Mesodermal cell (in vitro differentiated cells): ENCODE measurements at regions not wholly inside any gene's neighbourhood (a gene's known extent, or its start where the extent isn't known, plus 50 kb on each side); places are given as distances from the start of the nearest gene placed in this dataset.

Experiments
- H3K27ac ChIP-seq: 2 replicates; pipeline ENCODE4 v1.7.0; 2013; ENCODE audit warnings: mild to moderate bottlenecking, low read depth, low read length, moderate library complexity; ENCODE audit not compliant: severe bottlenecking
- H3K36me3 ChIP-seq: 2 replicates; pipeline ENCODE4 v1.7.1; 2013; ENCODE audit warnings: mild to moderate bottlenecking, low read length, moderate library complexity; ENCODE audit not compliant: control insufficient read depth, insufficient read depth
- H3K4me1 ChIP-seq: one replicate; pipeline ENCODE4 v1.7.1; 2013; ENCODE audit warnings: mild to moderate bottlenecking, low read length; ENCODE audit not compliant: insufficient read depth, control insufficient read depth, poor library complexity, severe bottlenecking
- H3K4me3 ChIP-seq: 2 replicates; pipeline ENCODE4 v1.7.0; 2013; ENCODE audit warnings: low read length, control low read depth, mild to moderate bottlenecking; ENCODE audit not compliant: insufficient read depth, poor library complexity, severe bottlenecking; ENCODE audit errors: extremely low read depth
- H3K9me3 ChIP-seq: 2 replicates; pipeline ENCODE4 v1.7.1; 2013; ENCODE audit warnings: mild to moderate bottlenecking, low read length, moderate library complexity; ENCODE audit not compliant: control insufficient read depth
- WGBS, 2 experiments: methylation state at CpG; one replicate each; pipeline ENCODE4 v1.1.5; 2013; ENCODE audit warnings: missing lambda C conversion rate in 2 of 2; ENCODE audit not compliant: insufficient coverage in 2 of 2; 5-methylcytosine and 5-hydroxymethylcytosine counted together

DNA sequence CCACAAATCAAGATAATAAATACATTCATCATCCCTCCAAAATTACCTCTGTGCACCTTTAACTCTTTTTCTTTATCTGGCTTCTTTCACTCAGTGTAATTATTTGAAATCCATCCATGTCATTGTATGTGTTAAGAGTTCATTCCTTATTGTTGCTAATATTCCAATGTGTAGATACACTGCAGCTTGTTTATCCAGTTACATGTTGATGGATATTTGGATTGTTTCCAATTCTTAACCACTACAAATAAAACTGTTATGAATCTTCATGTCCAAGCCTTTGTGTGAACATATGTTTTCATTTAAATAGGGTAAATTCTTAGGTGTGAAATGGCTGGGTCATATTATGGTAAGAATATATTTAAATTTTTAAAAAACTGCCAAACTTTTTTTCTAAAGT lies 323.3 kb upstream of the NCAM1 start:
- H3K4me3 ChIP-seq: no peak overlapping the region
- H3K27ac ChIP-seq: no peak overlapping the region
- H3K36me3 ChIP-seq: no peaks in the 10 kb centered on the region
- peaks cover 2% of the 10 kb centered on the region for H3K4me1 ChIP-seq
- peaks cover 3% of the 10 kb centered on the region for H3K9me3 ChIP-seq

- H3K4me3 ChIP-seq: no peak overlapping the region
- no peaks in the 10 kb centered on the region for H3K36me3 ChIP-seq
- peaks cover 3% of the 10 kb centered on the region for H3K9me3 ChIP-seq
- H3K4me1 ChIP-seq: peaks cover 2% of the 10 kb centered on the region
- no peak overlapping the region for H3K27ac ChIP-seq
Observed at GRCh38 chr11:112639469-112639868, 321.8 kb upstream of the NCAM1 start.

DNA sequence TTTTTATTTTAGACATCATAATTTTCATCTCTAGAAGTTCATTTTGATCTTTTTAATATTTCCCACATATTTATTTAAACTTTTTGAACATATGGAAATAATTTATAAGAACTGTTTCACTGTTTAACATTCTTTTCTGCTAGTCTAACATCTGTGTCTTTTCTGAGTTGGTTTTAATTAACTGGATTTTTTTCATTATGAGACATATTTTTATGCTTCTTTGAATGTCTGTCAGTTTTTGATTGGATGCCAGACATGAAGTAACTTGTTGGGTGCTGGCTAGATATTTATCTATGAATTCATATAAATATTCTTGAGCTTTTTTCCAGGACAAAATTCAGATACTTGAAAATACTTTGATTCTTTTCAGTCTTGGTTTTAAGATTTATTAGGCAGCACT lies 317.8 kb upstream of the NCAM1 start:
- Histone ChIP-seq H3K4me1 (no peaks in the 10 kb centered on the region), H3K4me3 (no peak overlapping the region), H3K36me3 (no peaks in the 10 kb centered on the region), H3K9me3 (peaks cover 7% of the 10 kb centered on the region), H3K27ac (no peak overlapping the region)

DNA sequence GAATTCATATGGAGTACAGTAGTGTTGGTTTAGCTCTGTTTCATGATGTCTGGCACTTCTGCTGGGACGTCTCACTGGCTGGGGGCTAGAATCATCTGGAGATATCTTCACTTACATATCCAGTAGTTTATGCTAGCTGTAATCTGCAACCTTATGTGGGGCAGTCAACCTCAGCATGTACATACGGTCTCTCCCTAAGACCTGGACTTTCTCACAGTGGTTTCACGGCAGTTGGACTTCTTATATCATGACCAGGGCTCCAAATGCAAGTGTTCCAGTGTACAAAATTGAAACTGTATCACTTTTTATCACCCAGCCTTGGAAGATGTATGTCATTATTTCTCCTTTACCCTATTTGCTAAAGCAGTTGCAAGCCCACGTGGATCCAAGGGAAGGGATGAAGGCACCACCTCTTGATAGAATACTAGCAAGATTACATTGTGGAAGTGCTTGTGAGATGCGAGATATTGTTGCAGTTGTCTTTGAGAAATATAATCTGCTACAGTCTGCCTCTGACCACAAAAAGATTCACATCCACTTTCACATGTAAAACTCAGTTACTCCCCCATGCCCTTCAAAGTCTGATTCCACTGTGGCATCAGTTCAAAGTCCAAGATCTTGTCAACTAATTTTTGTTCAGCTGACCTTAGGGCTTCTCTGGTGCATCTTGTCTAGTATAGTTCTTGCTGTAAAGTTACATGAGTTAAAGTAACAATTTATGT lies 316.6 kb upstream of the NCAM1 start:
- peaks cover 4% of the 10 kb centered on the region for H3K9me3 ChIP-seq
- no peaks in the 10 kb centered on the region for H3K36me3 ChIP-seq
- 85 to 96% methylated on average over 2 of the region's 5 CpGs for WGBS, 2 experiments
- H3K27ac ChIP-seq: no peak overlapping the region
- no peak overlapping the region for H3K4me3 ChIP-seq
- no peaks in the 10 kb centered on the region for H3K4me1 ChIP-seq

GRCh38 chr11:112649856-112650255 lies 311.4 kb upstream of the NCAM1 start:
- WGBS, 2 experiments: 89 to 92% methylated on average over 3 to 5 of the region's 6 CpGs
- peaks cover 5% of the 10 kb centered on the region for H3K4me1 ChIP-seq
- no peak overlapping the region for H3K27ac ChIP-seq
- H3K36me3 ChIP-seq: no peaks in the 10 kb centered on the region
- H3K4me3 ChIP-seq: no peak overlapping the region
- peaks cover 3% of the 10 kb centered on the region for H3K9me3 ChIP-seq

- Histone ChIP-seq H3K9me3 (no peaks in the 10 kb centered on the region), H3K36me3 (no peaks in the 10 kb centered on the region), H3K4me1 (peaks cover 8% of the 10 kb centered on the region), H3K27ac (no peak overlapping the region), H3K4me3 (no peak overlapping the region)
- 83% methylated on average over 2 of the region's 3 CpGs for WGBS, 2 experiments
Observed at GRCh38 chr11:112650527-112650926, 310.7 kb upstream of the NCAM1 start.

GRCh38 chr11:112651386-112651785 lies 309.8 kb upstream of the NCAM1 start:
- H3K9me3 ChIP-seq: no peaks in the 10 kb centered on the region
- no peak overlapping the region for H3K27ac ChIP-seq
- no peak overlapping the region for H3K4me3 ChIP-seq
- peaks cover 9% of the 10 kb centered on the region for H3K4me1 ChIP-seq
- no peaks in the 10 kb centered on the region for H3K36me3 ChIP-seq

DNA sequence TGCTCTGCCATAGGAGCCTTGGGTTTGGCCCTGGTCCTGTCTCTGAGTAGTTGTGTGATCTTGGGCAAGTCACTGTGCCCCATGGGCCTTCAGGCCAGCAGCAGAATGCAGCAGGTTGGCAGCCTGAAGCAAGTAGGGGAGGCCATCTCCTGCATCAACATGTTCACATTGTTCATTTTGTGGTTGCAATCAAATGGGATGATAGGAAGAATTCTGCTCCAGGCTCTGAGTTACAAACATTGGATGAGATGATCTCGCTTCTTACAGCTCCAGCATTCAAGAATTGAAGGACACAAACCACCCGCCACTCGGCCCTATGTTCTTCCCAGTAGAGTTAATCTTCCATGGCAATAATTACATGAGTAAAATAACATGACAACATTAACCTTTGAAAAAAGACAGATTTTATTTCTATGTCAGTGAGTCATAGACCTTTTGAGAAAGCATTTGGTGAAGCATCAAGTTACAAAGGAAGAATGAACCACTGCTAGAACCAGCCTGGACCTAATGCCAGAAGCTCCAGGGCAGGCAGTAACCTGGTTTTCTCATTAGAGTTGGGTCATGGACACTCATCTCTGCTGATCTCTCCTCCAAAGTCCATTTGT lies 308.3 kb upstream of the NCAM1 start:
- Histone ChIP-seq H3K4me1 (peaks cover 11% of the 10 kb centered on the region), H3K9me3 (no peaks in the 10 kb centered on the region), H3K36me3 (no peaks in the 10 kb centered on the region), H3K27ac (no peak overlapping the region), H3K4me3 (no peak overlapping the region)
- WGBS, 2 experiments: 80% methylated on average over 1 of the region's 3 CpGs; no CpG with 5 or more reads in 1 of the 2 experiments

- Histone ChIP-seq H3K27ac (no peak overlapping the region), H3K36me3 (no peaks in the 10 kb centered on the region), H3K4me1 (peaks cover 11% of the 10 kb centered on the region), H3K4me3 (no peak overlapping the region), H3K9me3 (no peaks in the 10 kb centered on the region)
- 83% methylated on average over 1 to 2 of the region's 2 CpGs for WGBS, 2 experiments
Observed at GRCh38 chr11:112655371-112655770, 305.8 kb upstream of the NCAM1 start.

- Histone ChIP-seq H3K4me3 (no peak overlapping the region), H3K4me1 (peaks cover 6% of the 10 kb centered on the region), H3K27ac (no peak overlapping the region), H3K9me3 (no peaks in the 10 kb centered on the region), H3K36me3 (no peaks in the 10 kb centered on the region)
- 87 to 90% methylated on average over 4 to 5 of the region's 6 CpGs for WGBS, 2 experiments
Observed at GRCh38 chr11:112656772-112657428, 304.3 kb upstream of the NCAM1 start.

DNA sequence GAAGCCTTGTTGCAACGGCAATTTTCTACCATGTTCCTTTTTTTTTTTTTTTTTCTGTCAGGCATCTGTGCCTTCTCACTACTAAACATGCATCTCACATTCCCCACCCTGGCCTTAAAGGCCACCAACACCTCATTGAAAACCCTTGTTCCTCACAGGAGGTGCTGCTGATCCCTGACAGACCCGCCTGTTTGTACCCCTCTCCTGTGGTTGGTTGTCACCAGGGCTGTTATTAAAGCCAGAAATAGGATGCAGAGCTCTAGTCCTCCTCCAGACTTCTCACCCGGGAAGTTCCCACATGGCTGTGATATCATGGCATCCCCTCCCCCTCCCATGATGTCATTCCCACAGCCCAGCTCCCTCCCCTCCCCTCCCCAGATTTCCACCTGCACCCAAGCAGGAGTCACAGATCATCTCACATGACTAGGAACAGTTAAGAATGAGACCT lies 302.8 kb upstream of the NCAM1 start:
- peaks cover 6% of the 10 kb centered on the region for H3K4me1 ChIP-seq
- no peaks in the 10 kb centered on the region for H3K9me3 ChIP-seq
- 67 to 95% methylated on average over 2 of the region's 3 CpGs for WGBS, 2 experiments
- H3K36me3 ChIP-seq: no peaks in the 10 kb centered on the region
- H3K27ac ChIP-seq: no peak overlapping the region
- no peak overlapping the region for H3K4me3 ChIP-seq
